Hematopoietic multipotent progenitor cell treated with erythropoietin and hydrocortisone succinate and interleukin-3 and kit ligand, for 4 days (in vitro differentiated cells): ENCODE measurements at regions not wholly inside any gene's neighbourhood (a gene's known extent, or its start where the extent isn't known, plus 50 kb on each side); places are given as distances from the start of the nearest gene placed in this dataset.

Experiments
- DNase-seq: peaks from one replicate; pipeline ENCODE4 v3.0.0-alpha.2; 2015

DNA sequence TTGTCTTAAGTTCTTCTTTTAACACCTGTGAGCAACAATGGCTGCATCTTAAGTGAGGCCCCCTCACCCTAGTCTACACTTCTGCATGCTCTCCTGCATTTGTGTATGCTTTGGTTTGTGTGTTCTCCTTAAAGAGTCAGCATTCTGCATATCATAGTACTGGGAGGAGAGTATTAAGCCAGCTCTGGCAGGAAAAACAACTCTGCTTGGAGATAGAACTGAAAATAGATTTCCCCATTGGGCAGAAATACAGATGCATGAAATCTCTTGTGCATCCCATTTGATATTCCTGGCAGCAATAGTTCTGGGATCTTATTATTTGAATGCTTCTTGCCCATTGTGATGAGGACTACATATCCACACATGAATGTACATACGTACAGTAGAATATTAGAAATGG is 70.6 kb upstream of the PRICKLE1 start:
- DNase-seq: no peak

DNA sequence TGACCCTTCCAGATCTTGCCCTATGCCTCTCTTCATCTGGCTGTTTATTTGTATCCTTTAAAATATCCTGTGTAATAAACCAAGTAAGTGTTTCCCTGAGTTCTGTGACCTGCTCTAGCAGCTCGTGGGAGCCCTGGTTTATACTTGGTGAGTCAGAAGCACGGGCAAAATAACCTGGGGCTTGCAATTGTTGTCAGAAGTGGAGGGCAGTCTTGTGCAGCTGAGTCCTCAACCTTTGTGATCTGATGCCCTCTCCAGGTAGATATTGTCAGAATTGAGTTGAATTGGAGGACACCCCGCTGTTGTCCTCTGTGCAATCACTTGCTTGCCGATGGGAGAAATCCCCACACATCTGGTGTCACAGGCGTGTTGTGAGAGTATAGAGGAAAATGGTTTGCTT is 62.5 kb upstream of the PRICKLE1 start:
- DNase-seq: no peak

DNA sequence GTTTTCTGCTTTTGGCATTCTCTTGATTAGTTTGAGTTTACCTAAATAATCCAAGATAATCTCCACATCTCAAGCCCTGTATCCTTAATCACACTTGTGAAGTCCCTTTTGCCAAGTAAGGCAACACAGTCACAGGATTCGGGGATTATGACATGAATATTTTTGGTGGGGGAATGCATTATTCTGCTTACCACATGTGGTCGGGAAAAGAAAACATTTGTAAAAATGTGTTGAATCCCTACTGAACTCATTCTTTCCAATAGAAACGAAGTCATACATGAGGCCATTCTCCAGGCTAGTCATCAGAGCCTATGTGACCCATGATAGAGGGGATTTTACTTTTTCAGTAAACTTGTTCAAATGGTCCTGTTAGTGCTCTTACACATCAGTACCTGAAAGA is 58.5 kb upstream of the PRICKLE1 start:
- DNase-seq: no peak

DNA sequence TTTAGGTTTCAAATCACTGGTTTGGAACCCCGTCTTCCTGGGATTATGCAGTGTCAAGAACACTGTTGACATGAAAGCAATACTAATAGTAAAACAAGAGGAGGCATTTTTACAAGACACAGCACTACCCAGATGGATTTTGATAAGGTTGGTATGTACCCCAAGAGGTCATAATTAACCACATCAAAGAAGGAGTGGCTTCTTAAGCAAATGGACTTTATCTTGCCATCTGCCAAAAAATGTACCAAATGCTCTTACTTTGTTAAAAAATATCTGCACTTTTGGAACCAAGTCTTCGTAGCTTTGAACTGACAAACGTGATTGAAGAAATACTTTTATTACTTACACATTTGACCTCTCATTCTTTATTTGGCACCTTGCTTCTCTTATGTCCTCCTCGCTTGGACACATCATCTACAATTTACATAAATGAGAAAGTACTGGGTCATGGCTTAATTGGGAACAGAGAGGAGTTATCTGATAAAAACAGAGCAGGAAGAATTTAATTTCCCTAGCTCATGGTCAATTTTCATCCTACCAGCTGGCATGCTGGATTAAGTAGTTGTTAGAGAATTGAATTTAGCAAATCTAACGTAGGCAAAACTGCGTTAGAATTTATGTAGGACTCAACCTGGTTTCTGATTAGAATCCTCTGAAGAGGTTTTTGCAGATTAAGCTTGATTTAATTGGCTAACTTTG is 54.5 kb upstream of the PRICKLE1 start:
- DNase-seq: no peak

DNA sequence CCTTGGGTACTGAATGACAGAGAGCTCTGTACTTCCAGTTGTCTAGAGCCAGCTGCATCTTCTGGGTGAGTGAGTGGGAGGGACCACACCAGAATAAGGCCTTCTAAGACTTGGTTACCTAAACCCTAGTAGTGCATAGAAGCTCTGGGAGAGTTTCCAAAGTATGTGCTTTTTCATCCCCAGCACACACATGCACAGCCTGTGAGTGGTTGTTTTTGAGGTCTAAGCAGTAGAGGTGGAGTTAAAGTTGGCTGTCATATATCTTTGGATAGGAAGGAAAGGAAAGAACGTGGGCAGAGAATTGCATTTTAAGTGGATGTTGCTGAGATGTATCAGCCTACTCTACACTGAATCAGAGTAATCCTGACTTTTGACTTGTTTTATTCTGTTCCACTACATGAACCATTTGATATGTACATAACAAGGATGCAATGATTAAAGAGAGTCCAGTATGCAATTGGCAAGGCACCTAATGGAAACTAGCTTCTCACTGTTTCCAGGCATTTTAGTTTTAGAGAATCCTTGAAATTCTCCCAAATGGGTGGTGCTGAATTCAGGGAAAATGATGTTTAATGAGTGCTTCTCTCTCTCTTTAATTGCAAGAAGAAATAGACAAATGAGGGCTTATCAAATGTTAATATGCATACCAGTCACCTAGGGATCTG is 51.8 kb upstream of the PRICKLE1 start:
- no peak for DNase-seq

DNA sequence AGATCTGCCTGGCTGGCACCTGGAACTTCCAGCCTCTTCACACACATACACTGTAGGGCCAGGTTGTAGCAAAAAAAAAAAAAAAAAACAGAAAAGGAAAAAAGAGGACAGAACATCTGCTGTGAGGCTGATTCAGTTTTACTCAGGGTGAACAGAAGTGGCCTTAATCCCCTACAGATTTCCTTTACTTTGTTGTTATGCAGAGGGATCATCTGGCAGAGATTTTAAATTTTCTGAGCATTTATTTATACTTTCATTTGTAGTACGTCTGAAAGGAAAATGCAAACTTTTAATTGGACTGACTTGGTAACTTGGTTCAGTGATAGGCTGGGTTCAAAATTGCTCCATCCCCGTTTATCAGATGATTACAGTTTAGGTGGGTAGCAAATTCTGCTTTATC is 50.8 kb upstream of the PRICKLE1 start:
- no peak for DNase-seq

DNA sequence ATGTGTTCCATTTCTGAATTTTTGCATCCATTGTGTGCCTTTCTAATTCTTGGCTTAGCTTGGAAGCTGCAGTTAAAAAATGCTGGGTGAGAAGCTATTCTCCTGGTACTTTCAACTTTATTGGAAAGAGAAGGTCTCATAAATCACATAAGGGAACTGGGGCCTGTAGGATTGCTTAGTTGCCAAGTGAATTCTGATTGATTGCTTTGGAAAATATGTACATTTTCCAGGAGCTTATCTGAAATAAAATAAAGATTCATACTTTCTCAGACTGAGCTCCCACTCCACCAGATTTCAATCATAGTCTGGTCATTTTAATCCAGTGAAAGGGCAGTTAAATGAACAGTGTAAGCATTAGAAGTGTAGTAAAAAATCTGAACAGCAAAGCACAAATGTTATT is 50.0 kb upstream of the PRICKLE1 start:
- DNase-seq: no peak
